ENCODE measurements at regions not wholly inside any gene's neighbourhood (a gene's known extent, or its start where the extent isn't known, plus 50 kb on each side); places are given as distances from the start of the nearest gene placed in this dataset.

- H3K4me1 ChIP-seq (ENCODE audit: control insufficient read depth, insufficient read depth, low read length, poor library complexity, severe bottlenecking), result peaks cover 5% of the 10 kb centered on the region
- 91 to 94% methylated on average over 11 of the region's 15 CpGs for WGBS, 2 experiments (ENCODE audit: insufficient coverage in 2 of 2)
- H3K36me3 ChIP-seq (ENCODE audit: control insufficient read depth, insufficient read depth, low read length), result no peaks in the 10 kb centered on the region
- H3K9me3 ChIP-seq (ENCODE audit: control insufficient read depth, low read length), result no peaks in the 10 kb centered on the region
- no peak overlapping the region for H3K27ac ChIP-seq (ENCODE audit: low read depth, low read length, severe bottlenecking)
- H3K4me3 ChIP-seq (ENCODE audit: extremely low read depth, insufficient read depth, low read length, poor library complexity, severe bottlenecking), result no peak overlapping the region
These were observed 105.1 kb upstream of the RPL38 start for GRCh38 chr17:74098136-74099024.

GRCh38 chr17:74099442-74100340 is 103.8 kb upstream of the RPL38 start:
- Histone ChIP-seq H3K4me3 (ENCODE audit: extremely low read depth, insufficient read depth, low read length, poor library complexity, severe bottlenecking) (no peak overlapping the region), H3K27ac (ENCODE audit: low read depth, low read length, severe bottlenecking) (no peak overlapping the region), H3K36me3 (ENCODE audit: control insufficient read depth, insufficient read depth, low read length) (no peaks in the 10 kb centered on the region), H3K4me1 (ENCODE audit: control insufficient read depth, insufficient read depth, low read length, poor library complexity, severe bottlenecking) (peaks cover 5% of the 10 kb centered on the region), H3K9me3 (ENCODE audit: control insufficient read depth, low read length) (no peaks in the 10 kb centered on the region)
- WGBS, 2 experiments (ENCODE audit: insufficient coverage in 2 of 2), result 69% methylated on average over 12 to 14 of the region's 16 CpGs

GRCh38 chr17:74104921-74105320 is 98.6 kb upstream of the RPL38 start:
- H3K4me3 ChIP-seq (ENCODE audit: extremely low read depth, insufficient read depth, low read length, poor library complexity, severe bottlenecking), result no peak overlapping the region
- H3K9me3 ChIP-seq (ENCODE audit: control insufficient read depth, low read length), result no peaks in the 10 kb centered on the region
- no peaks in the 10 kb centered on the region for H3K4me1 ChIP-seq (ENCODE audit: control insufficient read depth, insufficient read depth, low read length, poor library complexity, severe bottlenecking)
- 82 to 89% methylated on average over 5 of the region's 5 CpGs for WGBS, 2 experiments (ENCODE audit: insufficient coverage in 2 of 2)
- no peaks in the 10 kb centered on the region for H3K36me3 ChIP-seq (ENCODE audit: control insufficient read depth, insufficient read depth, low read length)
- no peak overlapping the region for H3K27ac ChIP-seq (ENCODE audit: low read depth, low read length, severe bottlenecking)

DNA sequence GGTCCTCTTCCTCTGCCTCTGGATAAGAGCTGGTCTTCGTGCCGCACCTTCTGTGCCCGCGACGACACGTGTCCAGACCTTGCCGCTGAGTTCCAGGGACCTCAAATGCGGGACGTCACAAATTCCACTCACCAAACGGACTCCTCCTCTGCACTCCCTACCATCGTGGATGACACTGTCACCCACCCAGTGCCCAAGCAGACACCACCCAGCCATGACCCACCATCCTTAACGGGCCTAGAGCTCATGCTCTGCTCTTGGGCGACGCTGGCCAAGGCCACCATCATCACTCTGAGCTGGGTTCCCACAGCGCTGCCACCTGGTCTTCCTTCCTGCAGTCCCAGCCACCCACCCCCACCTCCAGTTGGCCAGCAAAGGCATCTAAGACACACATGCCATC is 96.4 kb upstream of the RPL38 start:
- no peaks in the 10 kb centered on the region for H3K36me3 ChIP-seq (ENCODE audit: control insufficient read depth, insufficient read depth, low read length)
- H3K9me3 ChIP-seq (ENCODE audit: control insufficient read depth, low read length), result no peaks in the 10 kb centered on the region
- no peaks in the 10 kb centered on the region for H3K4me1 ChIP-seq (ENCODE audit: control insufficient read depth, insufficient read depth, low read length, poor library complexity, severe bottlenecking)
- WGBS, 2 experiments (ENCODE audit: insufficient coverage in 2 of 2), result 94% methylated on average over 11 to 15 of the region's 15 CpGs
- H3K27ac ChIP-seq (ENCODE audit: low read depth, low read length, severe bottlenecking), result no peak overlapping the region
- no peak overlapping the region for H3K4me3 ChIP-seq (ENCODE audit: extremely low read depth, insufficient read depth, low read length, poor library complexity, severe bottlenecking)

DNA sequence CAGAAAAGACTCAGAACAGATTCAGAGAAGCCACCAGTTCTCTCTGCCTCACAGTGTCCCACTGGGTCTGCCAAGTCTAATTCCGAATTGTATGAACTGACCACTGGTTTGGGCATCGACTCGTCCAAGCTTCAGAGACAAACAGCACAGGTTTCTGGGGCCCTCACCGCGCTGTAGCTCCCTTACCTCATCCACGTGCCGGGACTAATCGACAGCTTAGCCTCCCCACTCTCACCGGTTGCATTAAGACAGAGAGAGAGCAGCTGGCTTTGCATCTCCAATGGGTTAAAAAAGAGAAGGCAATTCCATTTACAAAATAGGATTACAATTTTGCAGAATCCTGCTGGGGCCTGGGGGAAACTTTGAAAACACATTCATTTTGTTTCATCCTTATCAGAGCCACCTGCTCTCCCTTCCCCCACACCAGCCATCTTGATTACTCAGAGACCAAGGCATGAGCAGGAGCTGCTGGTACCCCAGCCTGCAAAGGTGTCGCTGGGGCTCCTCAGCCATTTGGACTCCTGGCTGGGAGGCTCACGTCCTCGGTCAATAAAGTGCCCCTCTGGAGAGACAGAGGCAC is 95.3 kb upstream of the RPL38 start:
- Histone ChIP-seq H3K27ac (ENCODE audit: low read depth, low read length, severe bottlenecking) (no peak overlapping the region), H3K36me3 (ENCODE audit: control insufficient read depth, insufficient read depth, low read length) (no peaks in the 10 kb centered on the region), H3K4me3 (ENCODE audit: extremely low read depth, insufficient read depth, low read length, poor library complexity, severe bottlenecking) (no peak overlapping the region), H3K9me3 (ENCODE audit: control insufficient read depth, low read length) (no peaks in the 10 kb centered on the region), H3K4me1 (ENCODE audit: control insufficient read depth, insufficient read depth, low read length, poor library complexity, severe bottlenecking) (no peaks in the 10 kb centered on the region)
- 66 to 71% methylated on average over 12 of the region's 12 CpGs for WGBS, 2 experiments (ENCODE audit: insufficient coverage in 2 of 2)

DNA sequence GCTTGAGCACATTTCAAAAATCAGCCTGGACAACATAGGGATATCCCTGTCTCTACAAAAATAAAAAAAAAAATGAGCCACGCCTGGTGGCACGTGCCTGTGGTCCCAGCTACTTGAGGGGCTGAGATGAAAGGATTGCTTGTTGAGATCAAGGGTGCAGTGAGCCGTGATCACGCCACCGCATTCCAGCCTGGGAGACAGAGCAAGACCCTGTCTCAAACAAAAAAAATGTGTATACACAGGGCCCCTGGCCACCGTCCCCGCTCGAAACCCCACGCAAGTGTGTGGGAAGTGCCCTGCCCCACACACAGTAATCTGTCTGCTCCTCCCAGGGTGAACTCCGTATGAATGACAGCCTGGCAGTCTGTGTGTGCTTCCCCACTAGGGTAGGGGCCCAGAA is 93.0 kb upstream of the RPL38 start:
- no peaks in the 10 kb centered on the region for H3K36me3 ChIP-seq (ENCODE audit: control insufficient read depth, insufficient read depth, low read length)
- no peaks in the 10 kb centered on the region for H3K4me1 ChIP-seq (ENCODE audit: control insufficient read depth, insufficient read depth, low read length, poor library complexity, severe bottlenecking)
- 71 to 82% methylated on average over 7 to 10 of the region's 10 CpGs for WGBS, 2 experiments (ENCODE audit: insufficient coverage in 2 of 2)
- H3K9me3 ChIP-seq (ENCODE audit: control insufficient read depth, low read length), result no peaks in the 10 kb centered on the region
- no peak overlapping the region for H3K27ac ChIP-seq (ENCODE audit: low read depth, low read length, severe bottlenecking)
- no peak overlapping the region for H3K4me3 ChIP-seq (ENCODE audit: extremely low read depth, insufficient read depth, low read length, poor library complexity, severe bottlenecking)

- Histone ChIP-seq H3K9me3 (ENCODE audit: control insufficient read depth, low read length) (no peaks in the 10 kb centered on the region), H3K36me3 (ENCODE audit: control insufficient read depth, insufficient read depth, low read length) (no peaks in the 10 kb centered on the region), H3K4me1 (ENCODE audit: control insufficient read depth, insufficient read depth, low read length, poor library complexity, severe bottlenecking) (no peaks in the 10 kb centered on the region), H3K27ac (ENCODE audit: low read depth, low read length, severe bottlenecking) (no peak overlapping the region), H3K4me3 (ENCODE audit: extremely low read depth, insufficient read depth, low read length, poor library complexity, severe bottlenecking) (no peak overlapping the region)
- WGBS, 2 experiments (ENCODE audit: insufficient coverage in 2 of 2), result 96 to 98% methylated on average over 29 to 36 of the region's 41 CpGs
These were observed 90.2 kb upstream of the RPL38 start for GRCh38 chr17:74113326-74113725.

GRCh38 chr17:74113952-74114351 is 89.5 kb upstream of the RPL38 start:
- 93% methylated on average over 22 to 23 of the region's 23 CpGs for WGBS, 2 experiments (ENCODE audit: insufficient coverage in 2 of 2)
- no peak overlapping the region for H3K4me3 ChIP-seq (ENCODE audit: extremely low read depth, insufficient read depth, low read length, poor library complexity, severe bottlenecking)
- H3K27ac ChIP-seq (ENCODE audit: low read depth, low read length, severe bottlenecking), result no peak overlapping the region
- peaks cover under 1% of the 10 kb centered on the region for H3K4me1 ChIP-seq (ENCODE audit: control insufficient read depth, insufficient read depth, low read length, poor library complexity, severe bottlenecking)
- H3K36me3 ChIP-seq (ENCODE audit: control insufficient read depth, insufficient read depth, low read length), result no peaks in the 10 kb centered on the region
- no peaks in the 10 kb centered on the region for H3K9me3 ChIP-seq (ENCODE audit: control insufficient read depth, low read length)

- H3K4me1 ChIP-seq (ENCODE audit: control insufficient read depth, insufficient read depth, low read length, poor library complexity, severe bottlenecking), result peaks cover 4% of the 10 kb centered on the region
- no peak overlapping the region for H3K27ac ChIP-seq (ENCODE audit: low read depth, low read length, severe bottlenecking)
- no peaks in the 10 kb centered on the region for H3K36me3 ChIP-seq (ENCODE audit: control insufficient read depth, insufficient read depth, low read length)
- no peak overlapping the region for H3K4me3 ChIP-seq (ENCODE audit: extremely low read depth, insufficient read depth, low read length, poor library complexity, severe bottlenecking)
- no peaks in the 10 kb centered on the region for H3K9me3 ChIP-seq (ENCODE audit: control insufficient read depth, low read length)
- whole genome bisulfite sequencing, 2 experiments (ENCODE audit: insufficient coverage in 2 of 2), result 93 to 97% methylated on average over 4 to 6 of the region's 10 CpGs
These were observed 88.5 kb upstream of the RPL38 start for GRCh38 chr17:74114881-74115470.

DNA sequence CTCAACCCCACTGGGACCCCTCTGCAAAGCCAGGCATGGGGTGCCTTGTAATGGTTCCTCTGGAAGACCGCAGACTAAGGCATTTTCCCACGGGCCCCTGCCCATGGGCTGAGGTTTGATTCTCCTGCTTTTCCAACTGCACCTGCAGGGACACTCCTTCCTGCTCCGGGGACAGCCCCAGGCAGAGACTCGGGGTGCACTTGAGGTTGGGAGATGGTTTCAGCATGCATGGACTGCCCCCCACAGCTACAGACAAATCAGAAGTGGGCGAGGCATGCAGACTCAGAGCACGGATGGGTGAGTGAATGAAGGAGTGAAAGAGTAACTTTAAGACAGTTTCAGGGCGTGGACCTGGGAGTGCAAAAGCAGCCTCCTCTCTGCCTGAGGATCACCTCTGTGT is 87.9 kb upstream of the RPL38 start:
- no peak overlapping the region for H3K4me3 ChIP-seq (ENCODE audit: extremely low read depth, insufficient read depth, low read length, poor library complexity, severe bottlenecking)
- no peak overlapping the region for H3K27ac ChIP-seq (ENCODE audit: low read depth, low read length, severe bottlenecking)
- no peaks in the 10 kb centered on the region for H3K36me3 ChIP-seq (ENCODE audit: control insufficient read depth, insufficient read depth, low read length)
- 73 to 80% methylated on average over 7 of the region's 7 CpGs for WGBS, 2 experiments (ENCODE audit: insufficient coverage in 2 of 2)
- no peaks in the 10 kb centered on the region for H3K9me3 ChIP-seq (ENCODE audit: control insufficient read depth, low read length)
- H3K4me1 ChIP-seq (ENCODE audit: control insufficient read depth, insufficient read depth, low read length, poor library complexity, severe bottlenecking), result peaks cover 4% of the 10 kb centered on the region

Data from mesodermal cell (in vitro differentiated cells).